GM12891 (cell line): ENCODE measurements at regions not wholly inside any gene's neighbourhood (a gene's known extent, or its start where the extent isn't known, plus 50 kb on each side); places are given as distances from the start of the nearest gene placed in this dataset.

Experiments
- DNase-seq: peaks from one replicate; pipeline ENCODE4 v3.0.0; 2011; ENCODE audit warnings: low spot score; ENCODE audit not compliant: insufficient read length
- FAIRE-seq: peaks from 2 replicates; lab custom pipeline; 2011; peaks lifted over from hg19 to GRCh38; lab: Jason Lieb, UNC
- PAX5 ChIP-seq: IDR thresholded peaks from 2 replicates; pipeline ENCODE4 v1.6.1; 2011; ENCODE audit warnings: low read length, moderate library complexity, mild to moderate bottlenecking; ENCODE audit not compliant: insufficient read depth, severe bottlenecking
- POLR2A ChIP-seq: IDR thresholded peaks from 2 replicates; pipeline ENCODE4 v1.6.1; 2011; ENCODE audit warnings: low read depth, low read length, control low read depth
- POLR2AphosphoS5 ChIP-seq: IDR thresholded peaks from 2 replicates; pipeline ENCODE4 v1.6.1; 2011; ENCODE audit warnings: low read depth, low read length, control low read depth
- POU2F2 ChIP-seq: IDR thresholded peaks from 2 replicates; pipeline ENCODE4 v1.6.1; 2011; ENCODE audit warnings: low read depth, mild to moderate bottlenecking, control low read depth, low read length, moderate library complexity
- SPI1 ChIP-seq: IDR thresholded peaks from 2 replicates; pipeline ENCODE4 v1.6.1; 2011; ENCODE audit warnings: low read depth, low read length, control low read depth
- TAF1 ChIP-seq: IDR thresholded peaks from 2 replicates; pipeline ENCODE4 v1.6.1; 2011; ENCODE audit warnings: low read depth, low read length, control low read depth

- DNase-seq (no peak), FAIRE-seq (no peak)
- TF ChIP-seq PAX5: no peak
- no peak for TF ChIP-seq POLR2A
- no peak for TF ChIP-seq POU2F2
- TF ChIP-seq TAF1: no peak
- no peak for TF ChIP-seq SPI1
- no peak for TF ChIP-seq POLR2AphosphoS5
These were observed 152.3 kb upstream of the TWIST2 start for GRCh38 chr2:238695538-238695937.

- TF ChIP-seq SPI1: no peak
- TF ChIP-seq TAF1: no peak
- no peak for TF ChIP-seq POLR2AphosphoS5
- TF ChIP-seq PAX5: no peak
- no peak for TF ChIP-seq POLR2A
- TF ChIP-seq POU2F2: no peak
- FAIRE-seq (no peak), DNase-seq (no peak)
These were observed 151.6 kb upstream of the TWIST2 start for GRCh38 chr2:238696331-238696730.

GRCh38 chr2:238696786-238697185, 151.1 kb upstream of the TWIST2 start:
- no peak for TF ChIP-seq POLR2A
- TF ChIP-seq POU2F2: no peak
- no peak for TF ChIP-seq PAX5
- no peak for TF ChIP-seq TAF1
- TF ChIP-seq POLR2AphosphoS5: no peak
- no peak for TF ChIP-seq SPI1
- DNase-seq: no peak
- FAIRE-seq: no peak

- FAIRE-seq (no peak), DNase-seq (no peak)
- TF ChIP-seq SPI1 (no peak), TAF1 (no peak), PAX5 (no peak), POLR2A (no peak), POU2F2 (no peak), POLR2AphosphoS5 (no peak)
These were observed 150.5 kb upstream of the TWIST2 start for GRCh38 chr2:238697193-238698071.

GRCh38 chr2:238698072-238698352, 149.9 kb upstream of the TWIST2 start:
- FAIRE-seq (no peak), DNase-seq (no peak)
- TF ChIP-seq PAX5 (no peak), TAF1 (no peak), POLR2AphosphoS5 (no peak), SPI1 (no peak), POU2F2 (no peak), POLR2A (no peak)

GRCh38 chr2:238698451-238699306, 149.2 kb upstream of the TWIST2 start:
- FAIRE-seq: no peak
- DNase-seq: no peak

GRCh38 chr2:238699307-238700116, 148.4 kb upstream of the TWIST2 start:
- no peak for DNase-seq
- TF ChIP-seq SPI1 (no peak), POLR2A (no peak), POLR2AphosphoS5 (no peak), PAX5 (no peak)
- no peak for FAIRE-seq

More at GRCh38 chr2:238698451-238699306, 149.2 kb upstream of the TWIST2 start:
- TF ChIP-seq POU2F2 (no peak), POLR2A (no peak), PAX5 (no peak), SPI1 (no peak), TAF1 (no peak), POLR2AphosphoS5 (no peak)

GRCh38 chr2:238700117-238700457, 147.8 kb upstream of the TWIST2 start:
- DNase-seq: no peak
- FAIRE-seq: no peak
- no peak for TF ChIP-seq POLR2A
- no peak for TF ChIP-seq TAF1
- no peak for TF ChIP-seq PAX5
- no peak for TF ChIP-seq POU2F2
- TF ChIP-seq SPI1: no peak
- TF ChIP-seq POLR2AphosphoS5: no peak
